ENCODE measurements at regions not wholly inside any gene's neighbourhood (a gene's known extent, or its start where the extent isn't known, plus 50 kb on each side); places are given as distances from the start of the nearest gene placed in this dataset.
A peak's percentile ranks its signal among the peaks of the same experiment; 100 is the strongest.

- Histone ChIP-seq H3K4me3 (replicated peaks; ENCODE audit: low read depth, low read length) (no peak overlapping the region), H3K27me3 (replicated peaks; ENCODE audit: control insufficient read depth, insufficient read depth, low read length) (no peaks in the 10 kb centered on the region), H3K36me3 (ENCODE audit: control insufficient read depth, insufficient read depth, low read length) (no peaks in the 10 kb centered on the region)
- TF ChIP-seq CTCF (IDR thresholded peaks at IDR 0.05; ENCODE audit: insufficient read depth, low read length, poor library complexity, severe bottlenecking): no peak
- no peak for DNase-seq (ENCODE audit: extremely low read depth, insufficient read length)
Measured at GRCh38 chr3:112736386-112736785, 95.4 kb upstream of the CCDC80 start.

GRCh38 chr3:112735926-112736325, 95.0 kb upstream of the CCDC80 start:
- TF ChIP-seq CTCF (IDR thresholded peaks at IDR 0.05; ENCODE audit: insufficient read depth, low read length, poor library complexity, severe bottlenecking): no peak
- Histone ChIP-seq H3K27me3 (replicated peaks; ENCODE audit: control insufficient read depth, insufficient read depth, low read length) (no peaks in the 10 kb centered on the region), H3K36me3 (ENCODE audit: control insufficient read depth, insufficient read depth, low read length) (no peaks in the 10 kb centered on the region), H3K4me3 (replicated peaks; ENCODE audit: low read depth, low read length) (no peak overlapping the region)
- no peak for DNase-seq (ENCODE audit: extremely low read depth, insufficient read length)

- Histone ChIP-seq H3K4me3 (replicated peaks; ENCODE audit: low read depth, low read length) (no peak overlapping the region), H3K27me3 (replicated peaks; ENCODE audit: control insufficient read depth, insufficient read depth, low read length) (no peaks in the 10 kb centered on the region), H3K36me3 (ENCODE audit: control insufficient read depth, insufficient read depth, low read length) (no peaks in the 10 kb centered on the region)
- DNase-seq (ENCODE audit: extremely low read depth, insufficient read length): peak; percentile 28
- peak; percentile 73 for TF ChIP-seq CTCF (IDR thresholded peaks at IDR 0.05; ENCODE audit: insufficient read depth, low read length, poor library complexity, severe bottlenecking)
Measured at GRCh38 chr3:112734736-112735350, 93.9 kb upstream of the CCDC80 start.

GRCh38 chr3:112734171-112734570, 93.2 kb upstream of the CCDC80 start:
- Histone ChIP-seq H3K27me3 (replicated peaks; ENCODE audit: control insufficient read depth, insufficient read depth, low read length) (no peaks in the 10 kb centered on the region), H3K36me3 (ENCODE audit: control insufficient read depth, insufficient read depth, low read length) (no peaks in the 10 kb centered on the region), H3K4me3 (replicated peaks; ENCODE audit: low read depth, low read length) (no peak overlapping the region)
- TF ChIP-seq CTCF (IDR thresholded peaks at IDR 0.05; ENCODE audit: insufficient read depth, low read length, poor library complexity, severe bottlenecking): no peak
- DNase-seq (ENCODE audit: extremely low read depth, insufficient read length): no peak

- DNase-seq (ENCODE audit: extremely low read depth, insufficient read length): no peak
- no peak for TF ChIP-seq CTCF (IDR thresholded peaks at IDR 0.05; ENCODE audit: insufficient read depth, low read length, poor library complexity, severe bottlenecking)
- Histone ChIP-seq H3K36me3 (ENCODE audit: control insufficient read depth, insufficient read depth, low read length) (no peaks in the 10 kb centered on the region), H3K4me3 (replicated peaks; ENCODE audit: low read depth, low read length) (no peak overlapping the region), H3K27me3 (replicated peaks; ENCODE audit: control insufficient read depth, insufficient read depth, low read length) (no peaks in the 10 kb centered on the region)
Measured at GRCh38 chr3:112730210-112730609, 89.3 kb upstream of the CCDC80 start.

- no peak for DNase-seq (ENCODE audit: extremely low read depth, insufficient read length)
- no peaks in the 10 kb centered on the region for H3K27me3 ChIP-seq (replicated peaks; ENCODE audit: control insufficient read depth, insufficient read depth, low read length)
- no peak for TF ChIP-seq CTCF (IDR thresholded peaks at IDR 0.05; ENCODE audit: insufficient read depth, low read length, poor library complexity, severe bottlenecking)
- no peak overlapping the region for H3K4me3 ChIP-seq (replicated peaks; ENCODE audit: low read depth, low read length)
- no peaks in the 10 kb centered on the region for H3K36me3 ChIP-seq (ENCODE audit: control insufficient read depth, insufficient read depth, low read length)
Measured at GRCh38 chr3:112721231-112721630, 80.3 kb upstream of the CCDC80 start.
